OCI-LY7 (cell line): ENCODE measurements at regions not wholly inside any gene's neighbourhood (a gene's known extent, or its start where the extent isn't known, plus 50 kb on each side); places are given as distances from the start of the nearest gene placed in this dataset.

Experiments used
- BruUV-seq: library from RNA; stranded (reverse); fragments of 400-500 nt; replicated peaks from 2 replicates; lab custom pipeline; 2021; lab: Mats Ljungman, UMichigan
- CTCF ChIA-PET: fragments of 300-600 bp; sonication (Branson Sonifier 250); formaldehyde crosslinking; loops from one replicate; lab custom pipeline; 2022; ENCODE audit warnings: antibody characterized with exemption; ENCODE audit not compliant: unreplicated experiment; lab: Charles Lee
- POLR2A ChIA-PET: fragments of 300-600 bp; sonication (Branson Sonifier 250); formaldehyde crosslinking; loops from one replicate; lab custom pipeline; 2022; ENCODE audit warnings: antibody characterized with exemption; lab: Charles Lee
- DNase-seq: peaks from one replicate; pipeline ENCODE4 v3.0.0-alpha.2; 2015; ENCODE audit warnings: low spot score
- H2AFZ ChIP-seq: fragments of 200-600 bp; sonication (generic), shearing (Covaris generic); 2 replicates; pipeline ENCODE4 v1.6.1; 2014; ENCODE audit warnings: mild to moderate bottlenecking, antibody characterized with exemption, low read length, moderate library complexity
- H3K27ac ChIP-seq: fragments of 200-600 bp; sonication (generic); 2 replicates; pipeline ENCODE4 v1.5.1; 2014; ENCODE audit warnings: mixed run types, low read depth, mild to moderate bottlenecking, moderate library complexity, low read length, inconsistent platforms; ENCODE audit not compliant: poor library complexity, severe bottlenecking
- H3K36me3 ChIP-seq: fragments of 200-600 bp; sonication (generic); 2 replicates; pipeline ENCODE4 v1.6.1; 2014; ENCODE audit warnings: mild to moderate bottlenecking, antibody characterized with exemption, low read length, moderate library complexity, mixed read lengths; ENCODE audit not compliant: insufficient read depth
- H3K4me1 ChIP-seq: fragments of 200-600 bp; sonication (generic); 2 replicates; pipeline ENCODE4 v1.5.1; 2014; ENCODE audit warnings: mild to moderate bottlenecking, low read length; ENCODE audit not compliant: insufficient read depth, poor library complexity, severe bottlenecking
- H3K4me2 ChIP-seq: fragments of 200-600 bp; sonication (generic); 2 replicates; pipeline ENCODE4 v1.6.1; 2014; ENCODE audit warnings: mild to moderate bottlenecking, low read length
- H3K4me3 ChIP-seq: fragments of 200-600 bp; sonication (generic); 2 replicates; pipeline ENCODE4 v1.5.1; 2014; ENCODE audit warnings: mild to moderate bottlenecking, low read depth, low read length; ENCODE audit not compliant: poor library complexity, severe bottlenecking
- H3K79me2 ChIP-seq: fragments of 200-600 bp; sonication (generic); 2 replicates; pipeline ENCODE4 v1.6.1; 2016; ENCODE audit warnings: low read depth, mild to moderate bottlenecking, low read length, moderate library complexity, mixed read lengths; ENCODE audit not compliant: insufficient read depth
- H3K9me2 ChIP-seq: fragments of 200-600 bp; sonication (generic); 2 replicates; pipeline ENCODE4 v1.6.1; 2016; ENCODE audit warnings: mild to moderate bottlenecking, low read length, mixed read lengths; ENCODE audit not compliant: insufficient read depth
- H3K9me3 ChIP-seq: fragments of 200-600 bp; sonication (generic); 2 replicates; pipeline ENCODE4 v1.6.1; 2014; ENCODE audit warnings: mild to moderate bottlenecking, mixed run types, low read length, mixed read lengths
- H4K20me1 ChIP-seq: fragments of 200-600 bp; sonication (generic); 2 replicates; pipeline ENCODE4 v1.6.1; 2014; ENCODE audit warnings: mild to moderate bottlenecking, antibody characterized with exemption, low read length, moderate library complexity, mixed read lengths; ENCODE audit not compliant: insufficient read depth
- CTCF ChIP-seq: fragments of 200-600 bp; sonication (generic); conservative IDR thresholded peaks from 2 replicates; pipeline ENCODE4 v1.5.1; 2014; ENCODE audit warnings: mild to moderate bottlenecking, antibody characterized with exemption, low read length, moderate library complexity, mixed read lengths
- EZH2phosphoT487 ChIP-seq: fragments of 200-600 bp; sonication (generic); IDR thresholded peaks from 2 replicates; pipeline ENCODE4 v1.6.1; 2018; ENCODE audit warnings: low read depth, borderline replicate concordance, mild to moderate bottlenecking, mixed run types, antibody characterized with exemption, low read length, moderate library complexity, mixed read lengths
- intact Hi-C: fragments of 100-400 bp; cut with micrococcal nuclease; formaldehyde crosslinking; loops from one replicate; pipeline ENCODE4 v1.10.0; 2022; ENCODE audit not compliant: unreplicated experiment

- H3K27ac ChIP-seq: no peak overlapping the region
- ChIA-PET CTCF (no interaction called here), POLR2A (interaction anchor here (1.6 kb wide), 1 partner anchor 37 kb away, joined by 3 read pairs; no protein-coding TSS in a partner anchor)
- H2AFZ ChIP-seq: no peak overlapping the region
- no peak overlapping the region for H3K4me3 ChIP-seq
- no peaks in the 10 kb centered on the region for H3K4me1 ChIP-seq
- no peak overlapping the region for H3K4me2 ChIP-seq
- H3K9me3 ChIP-seq: peaks cover 5% of the 10 kb centered on the region; the same call in 1 of the 2 replicates
- no TSS peak for BruUV-seq
- no peaks in the 10 kb centered on the region for H3K79me2 ChIP-seq
- no peaks in the 10 kb centered on the region for H4K20me1 ChIP-seq
- no peak for TF ChIP-seq EZH2phosphoT487
- no peak for TF ChIP-seq CTCF
- H3K36me3 ChIP-seq: no peaks in the 10 kb centered on the region
- DNase-seq: no peak
- no peaks in the 10 kb centered on the region for H3K9me2 ChIP-seq
- intact Hi-C loops: no loop called here
These were observed 304.2 kb downstream of the CYRIA start for GRCh38 chr2:16361261-16361995.

GRCh38 chr2:16359961-16360360 is 305.7 kb downstream of the CYRIA start:
- ChIA-PET CTCF (no interaction called here), POLR2A (no interaction called here)
- no peak overlapping the region for H2AFZ ChIP-seq

More at GRCh38 chr2:16359961-16360360, 305.7 kb downstream of the CYRIA start:
- Histone ChIP-seq H3K9me3 (peaks cover 5% of the 10 kb centered on the region; the same call in 1 of the 2 replicates), H3K27ac (no peak overlapping the region), H3K36me3 (no peaks in the 10 kb centered on the region), H3K9me2 (no peaks in the 10 kb centered on the region), H4K20me1 (no peaks in the 10 kb centered on the region), H3K4me1 (no peaks in the 10 kb centered on the region), H3K79me2 (no peaks in the 10 kb centered on the region), H3K4me2 (no peak overlapping the region), H3K4me3 (no peak overlapping the region)
- BruUV-seq: no TSS peak
- no peak for DNase-seq
- TF ChIP-seq EZH2phosphoT487 (no peak), CTCF (no peak)
- intact Hi-C loops: no loop called here
